WTC11 (cell line): ENCODE measurements at regions not wholly inside any gene's neighbourhood (a gene's known extent, or its start where the extent isn't known, plus 50 kb on each side); places are given as distances from the start of the nearest gene placed in this dataset.

Experiments used
- ATAC-seq: fragments of 200-7000 bp; cut with Tn5 transposase; 2 replicates; pipeline ENCODE4 v1.10.0; 2021; ENCODE audit warnings: mild to moderate bottlenecking, moderate library complexity
- CTCF ChIA-PET: fragments of 300-600 bp; sonication (Branson Sonifier 250); formaldehyde crosslinking; loops from one replicate; lab custom pipeline; 2021; ENCODE audit warnings: antibody characterized with exemption; lab: Charles Lee
- POLR2A ChIA-PET: fragments of 350-600 bp; sonication (Branson Sonifier 250); formaldehyde crosslinking; loops from one replicate; lab custom pipeline; 2021; ENCODE audit warnings: antibody characterized with exemption; lab: Charles Lee
- DNase-seq: peaks from one replicate; pipeline ENCODE4 v3.0.0; 2021; ENCODE audit warnings: low spot score
- H3K27ac Mint-ChIP-seq: 2 replicates; pipeline ENCODE4 v1.8.0; 2021; ENCODE audit warnings: mixed read lengths
- H3K27me3 Mint-ChIP-seq: 2 replicates; pipeline ENCODE4 v1.8.0; 2021; ENCODE audit warnings: low read depth, mild to moderate bottlenecking, moderate library complexity, mixed read lengths
- H3K36me3 Mint-ChIP-seq: 2 replicates; pipeline ENCODE4 v1.8.0; 2021; ENCODE audit warnings: mixed read lengths
- H3K4me1 Mint-ChIP-seq: 2 replicates; pipeline ENCODE4 v1.8.0; 2022; ENCODE audit warnings: mixed read lengths
- H3K4me3 Mint-ChIP-seq: 2 replicates; pipeline ENCODE4 v1.8.0; 2021; ENCODE audit warnings: mild to moderate bottlenecking, moderate library complexity, mixed read lengths
- H3K9me3 Mint-ChIP-seq: 2 replicates; pipeline ENCODE4 v1.8.0; 2021; ENCODE audit warnings: mixed read lengths
- ARID4B ChIP-seq: sonication (generic); formaldehyde crosslinking; IDR thresholded peaks from 2 replicates; pipeline ENCODE4 v1.8.0; 2023; ENCODE audit warnings: missing genetic modification reagents, mild to moderate bottlenecking, borderline replicate concordance
- CDX4 ChIP-seq: fragments of 250-450 bp; sonication (Bioruptor Pico); IDR thresholded peaks from 2 replicates; pipeline ENCODE4 v1.9.0; 2021; ENCODE audit warnings: moderate library complexity, mild to moderate bottlenecking, inconsistent platforms, borderline replicate concordance
- FOXP1 ChIP-seq: sonication (generic); formaldehyde crosslinking; IDR thresholded peaks from 2 replicates; pipeline ENCODE4 v1.8.0; 2022; ENCODE audit warnings: missing genetic modification reagents, mild to moderate bottlenecking, moderate library complexity, borderline replicate concordance
- IRF2 ChIP-seq: sonication (generic); formaldehyde crosslinking; IDR thresholded peaks from 2 replicates; pipeline ENCODE4 v1.8.0; 2022; ENCODE audit warnings: low read depth, missing genetic modification reagents, borderline replicate concordance
- PRDM15 ChIP-seq: sonication (generic); formaldehyde crosslinking; IDR thresholded peaks from 2 replicates; pipeline ENCODE4 v1.8.0; 2022; ENCODE audit warnings: missing genetic modification reagents
- PRRX2 ChIP-seq: fragments of 250-450 bp; sonication (Bioruptor Pico); IDR thresholded peaks from 2 replicates; pipeline ENCODE4 v1.8.0; 2021; ENCODE audit warnings: mild to moderate bottlenecking
- TCF7 ChIP-seq: sonication (generic); formaldehyde crosslinking; IDR thresholded peaks from 2 replicates; pipeline ENCODE4 v1.8.0; 2022; ENCODE audit warnings: mild to moderate bottlenecking, low read depth, missing genetic modification reagents, moderate library complexity
- TEAD4 ChIP-seq: sonication (generic); formaldehyde crosslinking; IDR thresholded peaks from 2 replicates; pipeline ENCODE4 v1.8.0; 2022; ENCODE audit warnings: mild to moderate bottlenecking, missing genetic modification reagents
- TP53 ChIP-seq: sonication (generic); formaldehyde crosslinking; IDR thresholded peaks from 2 replicates; pipeline ENCODE4 v1.8.1; 2023; ENCODE audit warnings: mild to moderate bottlenecking, missing genetic modification reagents
- ZMAT4 ChIP-seq: fragments of 250-450 bp; sonication (Bioruptor Pico); IDR thresholded peaks from 2 replicates; pipeline ENCODE4 v1.9.0; 2021; ENCODE audit warnings: mild to moderate bottlenecking
- ZNF138 ChIP-seq: sonication (generic); formaldehyde crosslinking; conservative IDR thresholded peaks from 2 replicates; pipeline ENCODE4 v1.8.1; 2022; ENCODE audit warnings: mild to moderate bottlenecking, moderate library complexity, missing genetic modification reagents
- ZNF317 ChIP-seq: sonication (generic); formaldehyde crosslinking; IDR thresholded peaks from 2 replicates; pipeline ENCODE4 v1.8.1; 2023; ENCODE audit warnings: low read depth, mild to moderate bottlenecking, moderate library complexity, missing genetic modification reagents, borderline replicate concordance
- ZNF416 ChIP-seq: fragments of 250-450 bp; sonication (Bioruptor Pico); IDR thresholded peaks from 2 replicates; pipeline ENCODE4 v1.9.0; 2021; ENCODE audit warnings: mild to moderate bottlenecking, inconsistent platforms
- ZSCAN18 ChIP-seq: fragments of 250-450 bp; sonication (Bioruptor Pico); IDR thresholded peaks from 2 replicates; pipeline ENCODE4 v2.1.2; 2022; ENCODE audit warnings: mild to moderate bottlenecking, moderate library complexity

DNA sequence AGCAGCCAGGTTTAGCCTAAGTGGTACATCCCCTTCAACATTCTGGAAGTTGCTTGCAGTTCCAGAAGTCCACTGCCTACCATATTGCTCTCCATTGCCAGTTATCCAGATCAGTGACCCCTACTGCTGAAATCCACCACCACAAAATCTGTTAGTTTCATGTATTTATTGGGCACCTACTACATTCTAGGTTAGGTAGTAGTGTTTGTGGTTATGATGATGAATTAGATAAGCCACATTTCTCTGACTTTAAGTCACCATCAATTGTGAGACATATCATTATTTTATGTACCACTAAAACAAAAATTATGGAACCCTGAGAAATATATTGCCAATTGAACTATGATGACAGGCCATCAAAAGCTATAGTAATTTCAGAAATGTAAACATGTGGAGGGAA is 139.5 kb upstream of the PKDCC start:
- Mint-ChIP-seq H3K4me3 (no peak overlapping the region), H3K27me3 (peaks cover 4% of the 10 kb centered on the region; the same call in 1 of the 2 replicates), H3K27ac (no peak overlapping the region), H3K36me3 (no peaks in the 10 kb centered on the region), H3K9me3 (no peaks in the 10 kb centered on the region), H3K4me1 (peaks cover 14% of the 10 kb centered on the region)
- ATAC-seq = no peak
- DNase-seq = no peak
- ChIA-PET POLR2A (no interaction called here), CTCF (interaction anchor here (0.6 to 0.9 kb wide), 2 partner anchors 39 to 456 kb away, joined by 3 to 5 read pairs; no protein-coding TSS in a partner anchor)
- TF ChIP-seq ZNF138 (CRISPR knock-in tag) (no peak), PRRX2 (CRISPR knock-in tag) (no peak), FOXP1 (CRISPR knock-in tag) (no peak)

DNA sequence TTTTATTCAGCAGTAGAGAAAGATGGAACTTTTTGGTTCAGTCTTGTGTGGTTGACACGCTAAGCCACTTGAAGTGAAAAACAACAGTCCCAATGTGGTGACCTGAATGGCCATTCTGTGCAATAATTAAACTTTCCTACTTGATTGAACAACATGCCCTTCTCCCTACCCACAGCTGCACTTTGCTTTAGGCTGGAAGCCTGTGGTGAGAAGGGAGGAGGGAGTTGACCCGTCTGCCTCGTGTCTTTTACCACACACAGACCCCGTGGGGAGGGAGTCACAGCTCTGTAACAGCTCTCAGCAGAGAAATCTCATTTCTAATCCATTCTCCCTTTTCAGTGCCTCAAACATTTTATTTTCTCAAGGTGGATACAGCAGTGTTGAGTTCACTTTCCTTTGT is 138.2 kb upstream of the PKDCC start:
- no peak; the same call in 1 of the 2 replicates for ATAC-seq
- TF ChIP-seq ARID4B (CRISPR knock-in tag) (no peak), ZNF416 (CRISPR knock-in tag) (no peak), ZNF317 (CRISPR knock-in tag) (no peak), CDX4 (no peak), PRRX2 (CRISPR knock-in tag) (no peak), TCF7 (CRISPR knock-in tag) (no peak), TP53 (CRISPR knock-in tag) (no peak), IRF2 (CRISPR knock-in tag) (no peak), PRDM15 (CRISPR knock-in tag) (no peak), TEAD4 (CRISPR knock-in tag) (no peak), ZSCAN18 (CRISPR knock-in tag) (no peak), ZMAT4 (CRISPR knock-in tag) (no peak)
- peaks cover 4% of the 10 kb centered on the region; the same call in 1 of the 2 replicates for H3K27me3 Mint-ChIP-seq
- DNase-seq = no peak
- peaks cover 14% of the 10 kb centered on the region for H3K4me1 Mint-ChIP-seq
- no peaks in the 10 kb centered on the region for H3K9me3 Mint-ChIP-seq
- no peak overlapping the region for H3K27ac Mint-ChIP-seq
- no peaks in the 10 kb centered on the region for H3K36me3 Mint-ChIP-seq
- CTCF ChIA-PET = no interaction called here
- H3K4me3 Mint-ChIP-seq = no peak overlapping the region
- POLR2A ChIA-PET = interaction anchor here (0.6 kb wide), 1 partner anchor 12 kb away, joined by 3 read pairs; no protein-coding TSS in a partner anchor
